ENCODE measurements at regions not wholly inside any gene's neighbourhood (a gene's known extent, or its start where the extent isn't known, plus 50 kb on each side); places are given as distances from the start of the nearest gene placed in this dataset.

DNA sequence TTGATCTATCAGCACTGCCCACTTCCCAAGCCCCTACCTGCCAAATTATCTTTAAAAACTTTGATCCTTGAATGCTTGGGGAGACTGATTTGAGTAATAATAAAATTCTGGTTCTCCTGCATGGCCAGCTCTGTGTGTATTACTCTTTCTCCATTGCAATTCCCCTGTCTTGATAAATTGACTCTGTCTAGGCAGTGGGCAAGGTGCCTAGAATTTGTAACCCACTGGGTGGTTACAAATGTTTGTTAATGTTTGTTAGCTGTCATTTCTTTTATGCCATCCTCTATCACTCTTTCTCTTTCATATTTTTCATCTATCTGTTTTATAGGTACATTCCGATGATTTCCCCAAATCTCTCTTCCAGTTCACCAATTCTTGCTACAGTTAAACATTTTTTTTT, 694.1 kb downstream of the TYW1 start:
- DNase-seq (ENCODE audit: low spot score) = no peak

DNA sequence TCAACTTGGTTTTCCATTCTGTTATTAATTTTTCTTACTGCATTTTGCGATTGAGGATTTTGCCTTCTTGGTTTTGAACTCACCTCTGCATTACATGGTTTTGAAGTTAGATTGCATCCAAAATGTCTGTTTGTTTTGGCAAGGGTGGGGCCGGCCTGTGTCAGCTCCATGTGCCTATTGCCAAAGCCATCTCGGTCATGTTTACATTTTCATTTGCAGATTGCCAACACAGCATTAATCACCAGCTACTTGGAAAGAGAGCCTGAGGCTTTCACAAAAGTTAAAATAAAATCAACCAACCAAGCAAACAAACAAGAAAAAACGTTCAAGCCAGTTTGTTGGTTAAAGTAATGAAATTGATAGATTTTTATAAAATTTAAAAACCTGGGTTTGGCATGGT, 695.8 kb downstream of the TYW1 start:
- DNase-seq (ENCODE audit: low spot score) = peak; percentile 10

DNA sequence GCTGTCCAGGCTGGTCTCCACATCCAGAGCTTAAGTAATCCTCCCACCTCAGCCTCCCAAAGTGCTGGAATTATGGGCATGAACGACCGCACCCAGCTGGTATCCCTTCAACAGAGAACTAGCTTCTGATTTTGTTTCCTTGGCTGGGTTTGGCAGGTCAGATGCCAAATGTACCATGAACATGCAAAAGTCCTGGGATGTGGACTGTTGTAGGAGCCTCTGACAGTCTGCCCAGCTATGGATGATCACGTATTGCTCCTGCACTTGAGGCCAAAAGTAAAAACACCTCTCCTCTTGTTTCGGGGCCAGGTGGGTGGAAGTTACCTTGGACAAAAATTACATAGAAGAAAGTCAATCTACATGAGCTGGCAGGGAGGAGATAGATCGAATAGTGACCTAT, 699.5 kb downstream of the TYW1 start:
- no peak for DNase-seq (ENCODE audit: low spot score)

DNA sequence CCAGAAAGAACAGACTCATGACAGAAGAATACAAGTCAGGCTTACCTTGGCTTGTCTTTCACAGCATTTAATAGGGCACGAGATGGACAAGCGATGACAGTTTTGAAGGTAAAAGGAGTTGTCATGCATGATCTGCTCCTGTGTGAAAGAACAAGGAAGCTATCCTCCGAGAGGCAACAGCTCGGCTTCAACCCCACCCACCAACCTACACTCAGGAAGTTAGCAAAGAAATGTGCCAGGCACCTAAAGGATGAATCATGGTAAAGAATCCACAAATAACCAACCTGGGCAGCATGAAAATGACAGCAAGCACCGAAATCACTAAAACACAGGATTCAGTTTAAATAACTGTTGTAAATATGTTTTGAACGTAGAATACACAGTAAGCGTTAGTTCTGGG, 700.2 kb downstream of the TYW1 start:
- no peak for DNase-seq (ENCODE audit: low spot score)

DNA sequence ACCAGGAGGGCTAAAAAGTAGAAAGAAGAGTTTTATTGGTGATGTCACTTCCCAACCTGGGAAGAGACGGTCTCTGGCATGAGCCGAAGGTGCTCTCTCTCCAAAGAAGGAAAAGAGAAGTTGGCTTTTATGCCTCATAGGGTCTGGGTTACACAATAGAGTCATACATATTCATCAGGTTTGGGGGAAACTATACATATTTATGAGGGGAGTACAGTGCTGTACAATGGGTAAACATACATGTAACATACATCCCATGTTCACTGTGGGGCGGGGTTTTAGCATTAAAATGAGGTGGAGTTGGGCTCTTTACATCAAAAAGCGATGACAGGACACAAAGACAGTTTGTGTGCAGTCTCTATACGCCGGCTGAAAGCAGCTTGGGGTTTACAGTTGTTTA, 701.7 kb downstream of the TYW1 start:
- no peak for DNase-seq (ENCODE audit: low spot score)

DNA sequence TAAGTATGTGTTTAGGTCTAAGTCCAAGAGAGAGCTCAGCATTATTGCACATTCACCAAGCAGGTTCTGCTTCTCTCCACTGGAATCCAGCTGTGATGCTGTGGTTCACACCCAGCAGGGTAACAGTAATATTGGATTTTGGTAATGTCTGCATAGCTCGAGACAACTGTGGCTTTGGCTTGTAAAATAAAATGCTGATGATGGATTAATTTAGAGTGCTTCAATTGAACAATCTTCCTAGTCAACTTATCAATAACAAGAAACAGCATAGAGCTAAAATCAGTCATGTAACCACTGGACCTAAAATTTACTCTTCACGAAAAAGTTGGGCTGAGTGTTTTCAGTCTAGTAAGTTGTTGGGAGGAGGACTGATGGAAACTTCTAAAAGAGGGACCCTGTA, 709.2 kb downstream of the TYW1 start:
- no peak for DNase-seq (ENCODE audit: low spot score)

DNA sequence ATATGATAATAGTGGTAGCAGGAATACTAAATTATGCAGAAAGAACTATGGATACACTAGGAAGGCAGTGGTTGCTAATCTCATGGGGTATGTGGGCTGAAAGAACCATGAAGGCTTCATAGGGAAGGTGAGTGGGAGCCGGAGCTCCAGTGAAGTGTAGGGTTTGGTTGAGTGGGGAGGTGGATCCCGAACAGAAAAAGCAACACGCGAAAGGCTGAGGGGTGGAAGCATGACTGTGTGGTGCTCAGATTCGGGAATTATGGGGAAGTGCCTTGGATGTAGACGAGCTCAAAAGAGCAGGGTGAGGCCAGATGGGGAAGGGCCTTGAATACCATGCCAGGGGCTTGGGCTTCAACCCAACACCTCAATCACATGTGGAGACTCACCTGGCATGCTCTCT, 715.1 kb downstream of the TYW1 start:
- DNase-seq (ENCODE audit: low spot score) = no peak

DNA sequence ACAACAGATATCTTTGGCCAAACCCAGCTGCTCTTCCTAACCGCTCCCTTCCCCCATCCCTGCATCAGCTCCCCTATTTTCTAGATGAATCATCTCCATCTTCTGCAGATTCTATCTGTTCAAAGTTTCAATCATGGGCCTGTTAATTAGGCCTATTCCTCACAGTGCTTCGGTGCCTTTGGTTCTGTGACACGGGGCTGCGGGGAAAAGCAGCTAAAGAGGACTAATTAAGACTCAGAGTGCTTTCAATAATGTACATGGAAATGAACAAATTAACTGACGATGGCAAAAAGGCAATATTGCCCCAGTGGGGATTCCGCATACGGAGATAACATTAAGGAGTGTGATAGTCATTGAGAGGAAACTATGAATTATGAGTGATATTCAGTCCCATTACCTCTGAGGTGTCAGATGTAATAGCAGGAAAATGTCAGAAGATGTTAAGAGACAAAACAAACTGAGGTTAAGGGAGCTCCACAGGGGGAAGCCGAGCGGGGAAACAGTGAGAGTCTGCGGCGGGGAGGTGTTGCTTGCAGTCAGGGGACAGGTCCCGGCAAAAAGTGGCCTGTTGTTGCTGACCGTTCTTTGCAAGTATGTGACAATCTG, 716.9 kb downstream of the TYW1 start:
- no peak for DNase-seq (ENCODE audit: low spot score)

DNA sequence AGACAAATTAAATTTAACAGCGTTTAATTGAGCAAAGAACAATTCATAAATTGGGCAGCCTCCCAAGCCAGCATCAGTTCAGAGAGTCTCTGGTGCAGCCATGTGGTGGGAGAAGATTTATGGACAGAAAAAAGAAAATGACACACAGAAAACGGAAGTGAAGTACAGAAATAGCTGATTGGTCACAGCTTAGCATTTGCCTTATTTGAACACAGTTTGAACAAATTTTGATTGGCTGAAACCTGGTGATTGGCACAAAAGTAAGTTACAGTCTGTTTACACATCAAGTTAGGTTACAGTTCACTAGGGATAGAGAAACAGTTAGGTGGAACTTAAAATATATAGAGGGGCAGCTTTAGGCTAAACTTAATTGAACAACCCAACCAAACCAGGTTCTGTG, 720.1 kb downstream of the TYW1 start:
- DNase-seq (ENCODE audit: low spot score) = no peak

DNA sequence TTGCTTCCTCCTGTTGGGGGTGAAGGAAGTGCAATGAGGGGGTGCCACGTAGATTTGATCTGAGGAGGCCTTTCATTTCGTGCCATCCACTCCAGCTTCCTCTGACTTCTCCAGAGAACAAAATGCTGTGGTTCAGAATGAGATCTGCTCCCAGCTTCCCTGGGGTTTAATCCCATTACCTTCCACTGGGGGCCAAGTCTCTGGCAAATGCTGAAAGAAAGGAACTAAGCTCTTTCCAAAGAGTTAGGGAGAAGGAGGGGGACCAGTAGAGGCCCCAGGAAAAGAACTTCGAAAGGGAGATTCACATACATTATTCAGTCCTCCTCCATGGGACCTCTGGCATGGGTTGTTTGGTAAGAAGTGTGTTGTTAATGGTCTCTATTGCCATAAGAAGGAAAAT, 727.0 kb downstream of the TYW1 start:
- DNase-seq (ENCODE audit: low spot score) = no peak

DNA sequence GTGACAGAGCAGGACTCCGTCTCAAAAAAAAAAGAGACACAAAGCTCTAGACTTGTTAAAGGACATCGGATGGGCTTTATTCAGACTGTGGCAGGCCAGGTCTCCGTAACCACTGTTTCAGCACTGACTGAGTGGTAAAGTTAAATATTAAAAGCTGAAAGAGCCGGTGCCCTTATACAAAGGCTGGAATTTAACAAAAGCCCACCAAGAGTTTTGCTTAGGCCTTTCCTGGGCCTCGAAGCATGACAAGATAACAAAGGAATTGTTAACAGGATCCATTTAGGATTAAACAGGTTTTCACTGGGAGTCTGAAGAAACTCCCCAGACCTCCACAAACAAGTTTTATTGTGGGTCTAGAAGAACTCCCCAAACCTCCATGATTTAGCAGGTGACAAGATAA, 727.8 kb downstream of the TYW1 start:
- no peak for DNase-seq (ENCODE audit: low spot score)

DNA sequence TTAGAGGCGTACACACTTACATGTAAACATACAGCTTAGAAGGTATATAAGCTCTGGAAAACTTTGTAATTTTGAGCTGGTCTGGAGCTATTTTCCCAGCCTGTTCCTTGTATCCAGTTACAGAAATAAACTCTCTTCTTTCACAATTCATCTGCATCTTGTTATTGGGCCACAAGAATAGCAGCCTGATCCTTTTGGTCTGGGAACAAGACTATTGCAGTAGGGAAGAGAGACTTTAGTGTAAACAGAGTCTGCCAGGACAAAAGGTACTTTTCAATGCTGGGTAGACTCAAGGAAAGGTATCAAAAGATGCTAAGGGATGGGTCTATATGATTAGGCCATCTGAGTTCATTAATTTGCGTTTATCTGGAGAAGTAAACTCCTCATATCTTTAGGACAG, 728.3 kb downstream of the TYW1 start:
- no peak for DNase-seq (ENCODE audit: low spot score)

DNA sequence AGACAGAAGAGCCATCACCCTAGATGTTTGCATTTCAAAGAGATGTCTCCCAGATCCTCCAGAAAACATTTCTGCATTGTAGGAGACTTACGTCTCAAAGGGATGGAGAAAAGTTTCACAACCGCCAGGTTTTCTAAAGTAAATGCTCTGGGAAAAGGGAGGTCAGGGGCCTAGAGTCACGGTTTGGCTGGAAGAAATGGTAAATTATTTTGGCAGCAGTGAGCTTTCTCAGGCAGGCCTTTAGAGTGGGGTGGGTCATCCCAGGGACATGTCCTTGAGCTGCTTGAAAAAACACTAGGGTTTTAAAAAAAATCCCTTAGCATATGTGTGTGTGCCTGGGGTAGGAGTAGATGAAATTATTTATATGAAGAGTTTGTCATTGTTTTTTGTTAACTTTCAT, 728.8 kb downstream of the TYW1 start:
- no peak for DNase-seq (ENCODE audit: low spot score)

DNA sequence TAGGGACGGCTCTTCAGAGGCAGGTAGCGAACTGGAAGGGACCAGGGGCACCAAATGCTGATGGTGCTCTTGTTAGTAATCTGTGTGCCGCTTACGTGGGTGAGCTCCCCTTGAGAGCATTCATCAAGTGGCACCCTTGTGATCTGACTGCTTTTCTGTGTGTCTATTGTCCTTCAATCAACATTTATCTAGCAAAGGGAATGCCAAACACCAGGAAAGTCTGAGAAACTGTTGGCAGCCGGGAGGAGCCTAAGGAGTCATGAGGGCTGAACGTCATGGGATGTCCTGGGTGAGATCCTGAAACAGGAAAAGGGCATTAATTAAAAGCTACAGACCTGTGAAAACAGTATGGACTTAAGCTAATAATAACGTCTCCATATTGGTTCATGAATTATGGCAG, 733.1 kb downstream of the TYW1 start:
- no peak for DNase-seq (ENCODE audit: low spot score)

DNA sequence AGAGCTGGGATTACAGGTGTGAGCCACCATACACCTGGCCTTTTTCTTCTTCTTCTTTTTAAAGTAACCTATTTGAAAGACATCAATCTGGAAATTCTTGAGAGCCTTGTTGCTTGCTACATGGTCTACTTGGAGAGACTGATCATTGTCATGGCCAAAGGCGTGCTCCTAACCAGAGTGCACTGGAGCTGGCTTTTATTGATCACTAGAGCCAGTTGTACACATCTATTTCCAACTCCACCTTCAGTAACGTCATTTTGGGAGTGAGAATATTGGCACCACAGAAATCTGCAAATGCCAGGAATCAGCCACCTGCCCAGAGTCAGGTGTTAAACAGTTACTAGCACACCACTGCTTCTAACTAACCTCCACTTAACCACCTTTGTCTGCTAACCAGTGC, 735.1 kb downstream of the TYW1 start:
- no peak for DNase-seq (ENCODE audit: low spot score)

DNA sequence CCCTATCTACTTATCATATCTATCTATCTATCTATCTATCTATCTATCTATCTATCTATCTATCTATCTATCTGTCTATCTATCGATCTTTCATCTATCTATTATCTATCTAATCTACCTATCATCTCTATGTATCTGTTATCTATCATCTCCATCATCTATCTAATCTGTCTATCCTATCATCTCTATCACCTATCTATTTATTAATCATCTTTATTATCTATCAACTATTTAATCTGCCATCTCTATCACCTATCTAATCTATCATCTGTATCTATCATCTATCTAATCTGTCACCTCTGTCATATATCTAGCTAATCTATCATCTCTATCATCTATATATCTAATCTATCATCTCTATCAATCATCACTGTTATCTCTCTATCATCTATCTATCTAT, 736.3 kb downstream of the TYW1 start:
- no peak for DNase-seq (ENCODE audit: low spot score)

DNA sequence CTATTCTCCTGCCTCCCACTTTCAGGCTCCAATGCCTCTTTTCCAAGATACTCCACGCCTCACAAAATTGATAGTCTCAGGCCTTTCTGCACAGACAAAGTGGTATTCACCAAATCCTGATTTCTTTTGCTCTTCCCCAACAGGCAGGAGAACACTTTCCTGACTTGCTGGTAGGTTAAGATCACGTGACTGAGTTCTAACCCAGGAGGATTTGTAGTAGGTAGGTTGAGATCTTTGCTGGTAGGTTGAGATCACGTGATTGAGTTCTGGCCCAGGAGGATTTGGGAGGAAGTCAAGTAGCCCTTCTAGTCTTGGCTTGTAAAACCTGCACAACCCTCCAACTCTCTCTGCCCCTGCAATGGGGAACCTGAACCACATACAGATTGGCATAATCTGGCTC, 741.5 kb downstream of the TYW1 start:
- no peak for DNase-seq (ENCODE audit: low spot score)

DNA sequence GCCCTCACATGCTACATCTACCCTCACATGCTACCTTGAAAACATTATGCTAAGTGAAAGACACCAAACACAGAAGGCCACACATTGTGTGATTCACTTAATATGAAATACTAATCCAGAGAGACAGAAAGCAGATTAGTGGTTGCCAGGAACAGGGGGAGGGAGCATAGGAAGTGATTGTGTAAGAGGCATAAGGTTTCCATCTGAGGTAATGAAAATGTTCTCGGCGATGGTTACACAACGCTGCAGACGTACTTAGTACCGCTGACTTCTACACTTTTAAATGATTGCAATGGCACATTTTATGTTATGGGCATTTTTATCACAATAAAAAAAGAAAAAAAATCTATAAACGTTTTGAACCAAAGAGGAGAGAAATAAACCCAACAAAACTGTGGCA, 742.3 kb downstream of the TYW1 start:
- DNase-seq (ENCODE audit: low spot score) = peak; percentile 48

DNA sequence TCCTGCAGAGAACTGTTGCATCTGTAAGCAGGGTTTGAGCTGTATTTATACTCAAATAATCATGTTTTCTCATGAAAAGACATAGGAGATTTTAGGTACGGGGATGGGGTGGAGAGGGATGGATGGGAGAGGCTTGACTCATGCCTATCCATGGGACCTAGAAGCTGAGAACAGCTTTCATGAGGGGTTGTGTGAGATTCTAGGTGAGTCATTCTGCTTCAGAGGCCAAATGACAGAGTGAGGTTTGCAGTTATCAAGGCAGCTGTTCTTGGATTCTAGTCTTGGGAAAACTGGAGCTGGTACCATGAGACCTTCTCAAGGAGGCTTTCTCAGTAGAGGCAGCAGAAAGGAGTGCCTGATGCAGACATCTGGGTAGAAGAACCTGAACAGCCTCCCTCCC, 746.9 kb downstream of the TYW1 start:
- DNase-seq (ENCODE audit: low spot score) = no peak

DNA sequence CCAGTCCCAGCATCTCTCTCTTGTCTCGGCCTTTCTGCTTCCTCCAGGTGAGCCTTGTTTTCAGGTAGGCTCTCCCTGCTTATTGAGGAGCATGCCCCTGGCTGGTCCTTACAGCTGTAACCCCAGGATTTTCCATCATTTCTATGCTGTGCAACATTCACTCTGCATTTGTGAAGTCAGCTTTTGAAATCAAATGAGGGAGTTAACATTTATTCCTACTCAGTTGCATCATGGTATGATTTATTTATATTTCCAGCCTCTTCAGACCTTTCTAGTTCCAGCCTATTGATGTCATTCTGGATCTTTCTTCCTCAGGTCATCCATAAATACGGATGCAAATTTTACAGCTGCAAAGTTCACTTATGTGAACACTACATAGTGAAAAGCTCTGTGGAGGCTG, 755.6 kb downstream of the TYW1 start:
- no peak for DNase-seq (ENCODE audit: low spot score)

DNA sequence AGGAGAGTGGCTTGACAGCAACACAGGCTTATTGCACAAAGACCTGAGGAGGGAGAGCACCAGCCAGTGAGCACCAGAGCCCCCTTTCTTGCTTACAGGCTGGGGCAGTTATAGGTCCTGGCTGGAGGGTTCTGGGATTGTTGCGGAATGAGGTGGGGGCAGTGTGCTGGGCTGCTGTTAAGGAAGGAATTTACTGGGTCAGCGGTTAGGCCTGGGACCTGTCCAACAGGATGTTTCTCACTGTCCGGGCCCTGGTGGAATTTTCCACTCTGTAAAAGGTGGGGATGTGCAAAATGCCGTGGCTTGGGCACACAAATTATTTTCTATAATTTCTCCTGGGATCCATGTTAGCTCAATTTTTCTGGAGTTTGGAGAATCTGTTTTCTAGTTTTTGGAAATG, 757.3 kb downstream of the TYW1 start:
- DNase-seq (ENCODE audit: low spot score) = no peak

DNA sequence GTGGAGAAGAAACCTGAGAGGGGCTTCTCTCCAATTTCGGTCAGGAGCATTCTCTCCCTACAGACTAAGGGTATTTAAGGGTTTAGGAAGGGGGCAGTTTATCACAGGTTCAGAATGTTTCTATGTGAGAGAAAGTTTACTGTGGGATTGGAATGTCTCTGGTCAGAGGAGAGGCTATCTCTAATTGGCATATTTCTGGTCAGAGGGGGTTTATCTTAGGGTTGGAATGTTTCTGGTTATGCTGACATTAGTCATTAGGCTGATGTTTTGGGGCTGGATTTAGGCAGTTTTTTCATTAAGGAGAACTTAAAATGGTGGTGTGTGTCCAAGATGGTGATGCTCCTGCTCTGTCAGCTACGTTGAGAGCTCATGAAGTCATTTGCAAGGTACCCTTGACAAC, 758.0 kb downstream of the TYW1 start:
- DNase-seq (ENCODE audit: low spot score) = no peak

DNA sequence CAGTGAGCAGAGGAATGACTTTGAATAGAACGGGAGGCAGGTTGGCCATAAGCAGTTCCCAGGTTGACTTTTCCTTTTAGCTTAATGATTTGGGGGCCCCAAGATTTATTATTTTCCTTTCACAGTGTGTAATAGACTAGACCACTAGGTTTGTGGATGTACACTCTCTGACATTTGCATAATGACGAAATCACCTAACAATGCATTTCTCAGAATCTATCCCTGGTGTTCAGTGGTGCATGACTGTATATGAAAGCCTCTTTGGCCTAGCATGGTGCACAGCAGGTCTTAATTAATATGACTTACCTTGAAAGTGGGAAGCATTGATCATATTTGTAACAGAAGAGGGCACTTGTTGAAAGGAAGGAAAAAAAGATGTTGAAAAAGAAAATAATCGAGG, 761.9 kb downstream of the TYW1 start:
- DNase-seq (ENCODE audit: low spot score) = no peak

DNA sequence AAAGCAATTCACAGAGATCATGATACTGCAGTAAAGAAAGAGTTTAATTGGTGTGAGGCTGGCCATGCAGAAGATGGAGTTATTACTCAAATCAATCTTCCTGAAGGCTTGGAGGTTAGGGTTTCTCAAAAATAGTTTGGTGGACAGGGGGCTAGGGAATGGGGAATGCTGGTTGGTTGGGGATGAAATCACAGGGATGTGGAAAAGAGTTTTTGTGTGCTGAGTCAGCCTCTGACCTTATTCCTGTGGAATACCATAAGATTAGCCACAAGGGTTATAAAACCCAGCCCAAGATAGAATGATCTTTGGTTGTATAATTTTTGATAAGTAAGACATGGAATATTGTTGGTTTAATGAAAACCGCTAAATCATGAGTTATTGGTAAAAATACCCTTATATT, 764.3 kb downstream of the TYW1 start:
- no peak for DNase-seq (ENCODE audit: low spot score)

DNA sequence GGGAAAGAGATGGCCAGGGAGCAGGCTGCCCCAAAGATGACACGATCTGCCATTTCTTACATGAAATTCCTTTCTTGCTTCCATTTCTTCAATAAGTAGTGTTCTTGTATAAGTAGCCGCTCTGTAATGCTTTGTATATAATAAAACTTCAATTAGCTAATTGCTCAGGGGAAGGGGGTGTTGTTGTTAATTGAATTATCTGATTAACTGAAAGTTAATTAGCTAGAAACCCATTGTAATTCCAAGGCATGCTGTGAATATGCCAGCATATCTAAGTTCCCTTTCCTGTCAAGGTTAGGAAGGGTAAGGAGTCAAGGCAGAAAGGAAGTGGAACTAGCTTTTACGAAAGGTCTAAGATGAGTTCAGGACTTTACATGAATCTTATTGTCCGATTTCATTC, 765.9 kb downstream of the TYW1 start:
- DNase-seq (ENCODE audit: low spot score) = no peak
